ENCODE measurements at regions not wholly inside any gene's neighbourhood (a gene's known extent, or its start where the extent isn't known, plus 50 kb on each side); places are given as distances from the start of the nearest gene placed in this dataset.

DNA sequence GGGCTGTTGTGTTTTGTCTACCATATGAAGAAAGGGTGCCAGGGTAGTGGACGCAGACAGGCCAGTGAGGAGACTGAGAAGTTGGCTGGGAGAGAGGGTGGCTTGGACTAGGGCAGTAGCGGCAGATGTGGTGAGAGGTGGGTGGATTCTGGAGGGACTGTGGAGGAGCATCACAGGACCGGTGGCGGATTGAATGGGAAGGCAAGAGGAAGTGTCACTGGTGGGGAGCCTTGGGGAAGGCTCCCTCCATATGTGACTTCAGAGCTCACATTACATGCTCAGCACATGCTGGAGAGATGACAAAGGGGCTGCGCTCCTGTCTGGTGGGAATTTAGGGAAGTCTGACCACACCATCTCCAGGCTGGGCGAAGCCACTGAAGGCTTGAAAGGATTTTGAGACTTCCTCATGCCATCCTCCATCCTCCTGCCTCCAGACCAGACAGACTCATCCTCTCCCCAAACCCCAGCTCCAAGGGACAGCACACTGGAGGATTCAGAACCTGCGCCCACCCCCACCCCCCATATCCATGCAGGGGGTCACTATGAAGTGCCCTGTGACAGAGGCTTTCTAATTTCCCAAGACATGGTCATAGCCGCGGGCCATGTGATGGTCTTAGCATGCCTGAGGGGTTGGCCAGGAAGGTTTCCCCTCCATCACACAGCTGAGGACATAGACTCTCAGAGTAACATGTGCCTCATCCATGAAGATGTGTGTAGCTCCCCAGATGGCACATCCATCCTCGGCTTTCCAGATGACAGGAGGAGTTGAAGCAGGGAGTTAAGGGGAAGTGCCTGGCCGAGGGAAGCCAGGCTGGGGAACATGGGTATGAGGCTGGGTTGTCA, 138.8 kb upstream of the WNT4 start:
- peaks cover 5% of the 10 kb centered on the region for H3K27me3 ChIP-seq (ENCODE audit: insufficient read depth, low read length)

DNA sequence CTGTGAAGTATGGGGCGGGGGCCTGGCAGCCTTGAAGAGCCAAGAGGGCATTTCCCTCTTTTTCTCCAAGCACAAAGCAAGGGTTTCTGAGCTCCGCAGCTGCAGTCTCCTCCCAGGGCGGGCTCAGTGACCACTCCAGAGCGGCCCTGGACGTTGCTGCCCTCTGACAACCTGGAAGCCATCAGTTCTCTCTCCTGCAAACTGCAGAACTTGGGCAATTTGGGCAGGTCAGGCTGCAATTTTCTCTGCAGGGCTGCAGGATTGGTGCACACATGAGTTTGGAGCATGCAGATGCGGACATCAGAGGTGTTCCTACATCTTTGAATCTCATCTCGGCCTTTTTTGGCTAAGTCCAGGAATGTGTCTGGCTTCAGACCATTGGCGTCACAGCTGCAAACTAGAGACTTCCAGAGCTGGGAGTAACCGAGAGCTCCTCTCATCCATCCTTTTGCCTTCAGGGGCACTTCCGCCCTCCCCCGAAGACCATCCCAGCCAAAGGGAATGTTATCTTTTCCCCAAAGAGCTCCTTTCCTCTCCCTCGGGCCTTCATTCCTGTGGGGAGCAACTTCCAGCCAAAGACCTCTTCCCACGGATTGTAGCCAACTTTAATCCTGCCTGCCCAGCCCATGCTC, 139.6 kb upstream of the WNT4 start:
- FAIRE-seq = no peak
- peaks cover 2% of the 10 kb centered on the region for H3K36me3 Mint-ChIP-seq (ENCODE audit: low read depth, unreplicated experiment)
- TF ChIP-seq, protein P1, sequence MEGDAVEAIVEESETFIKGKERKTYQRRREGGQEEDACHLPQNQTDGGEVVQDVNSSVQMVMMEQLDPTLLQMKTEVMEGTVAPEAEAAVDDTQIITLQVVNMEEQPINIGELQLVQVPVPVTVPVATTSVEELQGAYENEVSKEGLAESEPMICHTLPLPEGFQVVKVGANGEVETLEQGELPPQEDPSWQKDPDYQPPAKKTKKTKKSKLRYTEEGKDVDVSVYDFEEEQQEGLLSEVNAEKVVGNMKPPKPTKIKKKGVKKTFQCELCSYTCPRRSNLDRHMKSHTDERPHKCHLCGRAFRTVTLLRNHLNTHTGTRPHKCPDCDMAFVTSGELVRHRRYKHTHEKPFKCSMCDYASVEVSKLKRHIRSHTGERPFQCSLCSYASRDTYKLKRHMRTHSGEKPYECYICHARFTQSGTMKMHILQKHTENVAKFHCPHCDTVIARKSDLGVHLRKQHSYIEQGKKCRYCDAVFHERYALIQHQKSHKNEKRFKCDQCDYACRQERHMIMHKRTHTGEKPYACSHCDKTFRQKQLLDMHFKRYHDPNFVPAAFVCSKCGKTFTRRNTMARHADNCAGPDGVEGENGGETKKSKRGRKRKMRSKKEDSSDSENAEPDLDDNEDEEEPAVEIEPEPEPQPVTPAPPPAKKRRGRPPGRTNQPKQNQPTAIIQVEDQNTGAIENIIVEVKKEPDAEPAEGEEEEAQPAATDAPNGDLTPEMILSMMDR (IDR thresholded peaks at IDR 0.05; ENCODE audit: insufficient read depth, low read depth, low read length) = no peak
- TF ChIP-seq EZH2 (IDR thresholded peaks at IDR 0.05; ENCODE audit: insufficient read depth, low read length) = no peak

More for the DNA sequence above, 138.8 kb upstream of the WNT4 start:
- Histone ChIP-seq H4K20me1 (ENCODE audit: insufficient read depth, low read length) (no peaks in the 10 kb centered on the region), H3K36me3 (ENCODE audit: insufficient read depth, low read length) (no peaks in the 10 kb centered on the region), H3K27ac (ENCODE audit: low read depth, low read length) (no peak overlapping the region), H3K9me3 (ENCODE audit: insufficient read depth, low read depth, low read length) (no peaks in the 10 kb centered on the region), H3K79me2 (ENCODE audit: insufficient read depth, low read length) (no peaks in the 10 kb centered on the region), H3K4me1 (ENCODE audit: insufficient read depth, low read length) (no peaks in the 10 kb centered on the region), H3K4me3 (ENCODE audit: insufficient read depth, low read depth, low read length) (no peak overlapping the region), H3K4me2 (ENCODE audit: low read length) (no peak overlapping the region), H3K9ac (ENCODE audit: low read length) (no peak overlapping the region), H2AFZ (ENCODE audit: low read depth, low read length) (no peak overlapping the region)
- no peak for FAIRE-seq
- Mint-ChIP-seq H3K4me1 (ENCODE audit: low read depth, unreplicated experiment) (no peaks in the 10 kb centered on the region), H3K27ac (ENCODE audit: unreplicated experiment) (peak overlapping the region; percentile 48), H3K9me3 (ENCODE audit: unreplicated experiment) (peaks cover 13% of the 10 kb centered on the region), H3K4me3 (ENCODE audit: unreplicated experiment) (no peak overlapping the region), H3K36me3 (ENCODE audit: low read depth, unreplicated experiment) (peaks cover 2% of the 10 kb centered on the region), H3K27me3 (ENCODE audit: low read depth, unreplicated experiment) (peaks cover 53% of the 10 kb centered on the region)
- TF ChIP-seq EZH2 (IDR thresholded peaks at IDR 0.05; ENCODE audit: insufficient read depth, low read length) = no peak
- TF ChIP-seq, protein P1 (IDR thresholded peaks at IDR 0.05; ENCODE audit: insufficient read depth, low read depth, low read length) = no peak
- DNase-seq (ENCODE audit: low read depth) = no peak

More for the DNA sequence above, 139.6 kb upstream of the WNT4 start:
- Mint-ChIP-seq H3K4me3 (ENCODE audit: unreplicated experiment) (no peak overlapping the region), H3K9me3 (ENCODE audit: unreplicated experiment) (peaks cover 13% of the 10 kb centered on the region), H3K27me3 (ENCODE audit: low read depth, unreplicated experiment) (peaks cover 47% of the 10 kb centered on the region), H3K4me1 (ENCODE audit: low read depth, unreplicated experiment) (no peaks in the 10 kb centered on the region), H3K27ac (ENCODE audit: unreplicated experiment) (no peak overlapping the region)
- Histone ChIP-seq H3K4me3 (ENCODE audit: insufficient read depth, low read depth, low read length) (no peak overlapping the region), H3K9ac (ENCODE audit: low read length) (no peak overlapping the region), H3K36me3 (ENCODE audit: insufficient read depth, low read length) (no peaks in the 10 kb centered on the region), H3K9me3 (ENCODE audit: insufficient read depth, low read depth, low read length) (no peaks in the 10 kb centered on the region), H3K4me1 (ENCODE audit: insufficient read depth, low read length) (no peaks in the 10 kb centered on the region), H3K27me3 (ENCODE audit: insufficient read depth, low read length) (peaks cover 4% of the 10 kb centered on the region), H3K4me2 (ENCODE audit: low read length) (no peak overlapping the region), H3K79me2 (ENCODE audit: insufficient read depth, low read length) (no peaks in the 10 kb centered on the region), H3K27ac (ENCODE audit: low read depth, low read length) (no peak overlapping the region), H2AFZ (ENCODE audit: low read depth, low read length) (no peak overlapping the region), H4K20me1 (ENCODE audit: insufficient read depth, low read length) (no peaks in the 10 kb centered on the region)
- DNase-seq (ENCODE audit: low read depth) = no peak
